RPMI8226 (cell line): ENCODE measurements at regions not wholly inside any gene's neighbourhood (a gene's known extent, or its start where the extent isn't known, plus 50 kb on each side); places are given as distances from the start of the nearest gene placed in this dataset.

Experiments
- DNase-seq: peaks from one replicate; pipeline ENCODE4 v3.0.0-alpha.2; 2015

DNA sequence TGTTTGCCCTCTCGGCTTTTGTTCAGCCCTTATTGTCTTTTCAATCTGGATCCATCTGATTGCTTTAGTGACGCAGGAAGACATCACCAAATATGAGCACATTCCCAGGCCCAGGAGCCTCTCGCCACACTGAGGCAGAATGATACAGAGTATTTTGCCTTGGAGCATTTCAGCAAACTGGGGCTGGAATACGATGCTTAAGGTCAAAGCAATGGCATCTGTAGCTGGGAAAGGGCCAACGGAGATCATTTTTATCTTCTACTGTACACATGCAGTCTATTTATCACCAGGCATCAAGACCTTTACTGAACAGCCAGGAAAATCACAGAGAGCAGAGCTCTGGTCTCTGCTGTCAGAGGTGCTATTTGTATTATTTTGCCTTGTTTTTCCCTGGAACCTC lies 655.3 kb downstream of the RNF144B start:
- DNase-seq: no peak

GRCh38 chr6:19050765-19051164 lies 663.6 kb downstream of the RNF144B start:
- no peak for DNase-seq

DNA sequence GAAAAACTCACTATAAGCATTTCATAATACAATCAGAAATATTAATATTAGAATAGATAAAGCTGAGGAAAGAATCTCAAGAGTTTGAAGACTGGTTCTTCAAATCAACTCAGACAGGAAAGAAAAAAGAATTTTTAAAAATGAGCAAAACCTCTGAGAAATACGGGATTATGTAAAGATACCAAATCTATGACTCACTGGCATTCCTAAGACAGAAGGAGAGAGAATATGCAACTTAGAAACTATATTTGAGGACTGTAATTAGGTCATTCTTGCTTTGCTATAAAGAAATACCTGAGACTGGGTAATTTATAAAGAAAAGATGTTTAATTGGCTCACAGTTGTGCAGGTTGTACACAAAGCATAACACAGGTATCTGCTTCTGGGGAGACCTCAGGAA lies 665.1 kb downstream of the RNF144B start:
- no peak for DNase-seq

DNA sequence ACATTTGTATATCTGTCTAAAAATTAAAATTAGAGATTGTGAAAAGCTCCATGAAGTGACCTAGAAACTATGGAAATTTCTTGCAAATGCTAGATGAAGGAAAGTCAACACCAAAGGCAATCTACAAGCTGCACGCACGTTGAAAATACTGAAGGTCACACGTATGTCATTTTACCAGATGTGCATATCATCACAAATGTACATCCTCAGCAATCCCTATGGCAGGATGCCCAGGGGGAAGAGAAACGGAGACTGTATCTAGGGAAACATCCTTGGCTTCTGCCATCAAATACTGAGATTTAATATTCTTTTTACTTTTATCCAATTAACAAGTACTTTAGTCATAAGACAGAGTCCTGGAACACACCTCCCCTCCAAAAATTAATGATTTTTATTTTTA lies 672.0 kb downstream of the RNF144B start:
- DNase-seq: no peak

GRCh38 chr6:19067165-19067564 lies 680.0 kb downstream of the RNF144B start:
- DNase-seq: no peak

- no peak for DNase-seq
Observed at GRCh38 chr6:19070520-19070919, 683.4 kb downstream of the RNF144B start.

- no peak for DNase-seq
Observed at GRCh38 chr6:19083801-19084200, 696.7 kb downstream of the RNF144B start.

DNA sequence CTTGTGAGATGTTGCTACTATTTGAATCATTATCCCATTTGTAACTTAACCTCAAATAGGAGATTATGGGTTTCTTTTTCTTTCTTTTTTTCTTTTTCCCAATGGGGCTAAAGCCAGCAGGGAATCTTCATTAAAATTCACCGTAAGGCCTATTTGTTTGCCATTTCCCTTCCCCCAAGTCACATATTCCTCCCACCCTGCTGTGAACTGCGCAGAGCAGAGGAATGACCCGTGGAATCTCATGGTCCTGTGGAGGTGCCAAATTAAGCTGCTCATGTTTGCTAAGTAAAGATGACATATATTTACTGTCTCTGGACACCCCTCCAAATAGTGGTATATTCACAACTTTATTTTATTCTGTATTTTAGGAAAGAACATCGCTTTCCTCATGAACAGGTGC lies 699.3 kb downstream of the RNF144B start:
- no peak for DNase-seq

- DNase-seq: no peak
Observed at GRCh38 chr6:19087296-19087695, 700.1 kb downstream of the RNF144B start.

DNA sequence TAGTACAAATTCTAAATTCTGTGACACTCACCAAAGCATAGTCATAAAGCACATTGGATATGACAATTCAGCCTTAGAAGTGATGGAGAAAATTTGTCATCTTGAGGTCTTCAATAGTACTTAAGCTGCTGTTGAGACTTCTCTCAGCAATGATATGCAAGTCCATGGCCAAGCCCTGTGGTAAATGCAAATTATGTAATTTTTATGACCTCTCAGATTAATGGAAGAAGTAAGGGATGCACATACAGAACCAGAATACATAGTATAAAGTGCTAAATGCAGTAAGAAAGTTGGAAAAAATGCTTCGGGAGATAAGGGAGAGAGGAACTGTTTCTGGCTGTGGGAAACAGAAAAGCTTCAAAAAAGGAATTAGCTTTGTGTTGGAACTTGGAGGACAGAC lies 700.7 kb downstream of the RNF144B start:
- no peak for DNase-seq

GRCh38 chr6:19100752-19101151 lies 713.6 kb downstream of the RNF144B start:
- no peak for DNase-seq

DNA sequence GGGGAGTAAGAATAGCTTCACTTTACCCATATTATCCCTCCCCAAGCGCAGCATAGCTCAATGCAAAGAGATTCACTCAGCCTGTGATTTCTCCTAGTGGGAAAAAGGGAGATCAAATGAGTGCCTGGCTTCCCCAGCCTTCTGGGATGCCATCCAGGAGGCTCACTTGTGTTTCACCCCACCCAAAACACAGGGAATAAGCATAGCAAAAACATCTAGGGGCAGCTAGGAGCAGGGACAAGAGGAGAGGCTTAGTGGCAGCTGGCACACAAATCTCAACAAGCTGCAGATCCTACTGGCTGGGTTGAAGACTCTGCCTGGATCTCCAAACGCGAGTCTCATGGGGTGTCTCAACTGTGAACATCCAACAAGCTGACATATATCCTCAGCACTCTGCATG lies 715.8 kb downstream of the RNF144B start:
- DNase-seq: no peak

DNA sequence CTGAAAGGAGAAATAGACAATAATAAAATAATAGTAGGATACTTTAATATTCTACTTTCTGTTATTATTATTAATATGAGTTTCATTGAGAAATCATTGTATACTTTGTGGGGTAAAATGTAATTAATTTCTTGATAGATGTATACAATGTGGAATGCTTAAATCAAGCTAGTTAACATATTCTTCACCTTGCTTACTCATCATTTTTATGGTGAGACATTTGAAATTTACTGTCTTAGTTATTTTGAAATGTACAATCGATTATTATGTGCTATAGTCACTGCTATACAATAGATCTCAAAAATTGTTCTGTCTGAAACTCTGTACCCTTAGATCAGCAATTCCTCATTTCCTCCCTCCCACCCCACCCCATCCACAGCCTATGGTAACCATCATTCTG lies 720.3 kb downstream of the RNF144B start:
- DNase-seq: no peak

GRCh38 chr6:19121521-19121920 lies 715.6 kb upstream of the ID4 start:
- DNase-seq: no peak

GRCh38 chr6:19127081-19127480 lies 710.1 kb upstream of the ID4 start:
- no peak for DNase-seq

- no peak for DNase-seq
Observed at GRCh38 chr6:19128701-19129100, 708.5 kb upstream of the ID4 start.

GRCh38 chr6:19135706-19136105 lies 701.5 kb upstream of the ID4 start:
- DNase-seq: no peak

DNA sequence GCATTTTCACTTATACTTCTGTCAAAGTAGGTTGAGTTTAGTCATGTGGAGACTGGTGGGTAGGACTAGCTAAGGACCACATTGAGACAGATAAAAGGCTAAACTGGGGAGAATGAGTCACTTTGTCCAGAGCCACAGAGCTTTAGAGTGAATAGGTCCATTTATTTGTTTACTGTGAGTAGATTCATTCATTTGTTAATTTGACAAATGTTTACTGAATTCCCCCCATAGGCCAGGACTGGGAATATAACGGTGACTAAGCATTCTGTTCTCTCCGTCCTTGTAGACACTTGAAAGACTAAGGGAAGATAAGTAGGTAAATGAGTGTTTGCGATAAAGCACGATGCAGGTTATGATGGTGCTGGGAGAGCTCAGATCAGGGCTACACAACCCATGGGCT lies 699.7 kb upstream of the ID4 start:
- DNase-seq: no peak

- DNase-seq: no peak
Observed at GRCh38 chr6:19142275-19142674, 694.9 kb upstream of the ID4 start.

DNA sequence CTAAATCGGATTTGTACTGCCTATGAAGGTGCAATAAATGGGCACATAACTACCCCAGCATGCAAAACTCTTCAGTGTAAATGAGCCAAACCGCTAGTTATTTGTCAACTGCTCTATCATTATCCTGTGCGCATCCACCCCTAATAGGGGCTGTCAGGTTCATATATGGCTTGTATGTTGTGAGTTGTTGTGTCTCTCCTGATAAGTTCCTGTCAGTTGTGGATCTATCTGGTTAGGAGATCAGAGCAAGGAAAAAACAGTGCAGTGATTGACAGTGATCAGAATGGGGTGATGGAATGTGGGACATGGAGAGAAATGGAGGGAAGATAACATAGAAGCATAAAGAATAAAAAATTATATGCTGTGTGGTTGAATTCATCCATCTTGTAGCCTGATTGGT lies 686.9 kb upstream of the ID4 start:
- no peak for DNase-seq

DNA sequence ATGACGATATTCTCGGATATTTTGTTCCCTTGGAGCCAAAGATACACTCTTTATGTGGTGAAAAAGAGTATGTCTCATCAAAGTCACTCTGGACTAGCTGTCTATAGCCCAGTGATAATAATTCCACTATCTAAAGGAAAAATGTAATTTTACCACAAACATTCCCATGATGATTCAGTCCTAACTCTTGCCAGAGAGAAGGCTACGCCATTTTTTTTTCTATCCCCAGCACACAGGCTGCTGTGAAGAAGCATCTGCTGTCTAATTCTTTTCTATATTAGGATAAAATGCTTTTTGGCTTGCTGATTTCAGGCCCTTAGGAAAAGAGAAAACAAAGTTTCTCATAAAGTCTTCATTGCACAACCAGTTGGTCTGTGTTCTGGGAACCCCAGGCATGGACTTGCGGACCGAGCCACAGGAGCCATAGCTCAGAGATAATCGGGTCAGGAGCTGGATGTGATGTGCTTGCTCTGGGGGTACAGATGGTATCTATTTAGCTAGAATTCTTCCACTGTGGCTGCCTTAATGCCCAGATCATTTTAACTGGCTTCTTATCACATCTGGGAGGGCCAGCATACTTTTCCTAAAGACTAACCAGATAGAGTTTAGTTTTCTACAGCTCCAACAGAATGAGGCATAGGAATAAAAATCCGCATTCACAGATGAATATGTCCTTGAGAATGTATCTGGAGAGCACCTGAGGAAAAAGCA lies 683.7 kb upstream of the ID4 start:
- DNase-seq: no peak

GRCh38 chr6:19153981-19154295 lies 683.2 kb upstream of the ID4 start:
- no peak for DNase-seq

- DNase-seq: no peak
Observed at GRCh38 chr6:19156443-19156842, 680.7 kb upstream of the ID4 start.

GRCh38 chr6:19157486-19157885 lies 679.7 kb upstream of the ID4 start:
- no peak for DNase-seq

DNA sequence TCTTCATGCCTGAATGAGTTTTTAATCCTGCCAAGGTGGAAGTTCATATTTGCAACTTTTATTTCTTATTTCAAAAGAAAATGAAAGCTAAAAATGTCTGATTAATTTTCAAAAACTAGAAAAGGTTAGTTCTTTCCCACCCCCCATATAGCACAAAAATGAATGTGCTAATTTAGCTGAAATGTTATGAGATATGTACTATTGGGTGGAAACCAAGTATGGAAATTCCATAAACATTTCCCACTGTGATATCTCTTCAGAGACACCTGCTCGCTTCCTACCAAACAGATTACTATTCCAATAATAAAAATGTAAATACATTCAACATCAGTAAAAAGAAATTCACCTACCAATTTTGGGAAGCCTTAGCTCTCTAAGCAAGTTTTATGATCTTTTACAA lies 678.6 kb upstream of the ID4 start:
- DNase-seq: no peak

- no peak for DNase-seq
Observed at GRCh38 chr6:19159089-19159488, 678.1 kb upstream of the ID4 start.
